Stomach (tissue), 4 donors: ENCODE measurements at regions not wholly inside any gene's neighbourhood (a gene's known extent, or its start where the extent isn't known, plus 50 kb on each side); places are given as distances from the start of the nearest gene placed in this dataset.

Experiments used
- CTCF ChIP-seq, 7 experiments: fragments of 450-650 bp in 4 of 7; fragments of 200-600 bp in 3 of 7; sonication (generic) in 3 of 7; IDR thresholded peaks; one replicate each; pipeline ENCODE4 v1.5.1; 2016 to 2019; ENCODE audit warnings: antibody characterized with exemption in 7 of 7, control low read depth in 2 of 7, mild to moderate bottlenecking in 1 of 7
- EP300 ChIP-seq: sonication (generic); formaldehyde crosslinking; IDR thresholded peaks from one replicate; pipeline ENCODE4 v1.6.1; 2017; ENCODE audit warnings: antibody characterized with exemption
- POLR2A ChIP-seq, 4 donors: fragments of 450-650 bp; IDR thresholded peaks; one replicate each; pipeline ENCODE4 v1.6.1; 2016; ENCODE audit warnings: antibody characterized with exemption in 4 of 4, control low read depth in 2 of 4, mild to moderate bottlenecking in 1 of 4, moderate library complexity in 1 of 4
- POLR2AphosphoS5 ChIP-seq, 3 donors: sonication (generic); formaldehyde crosslinking; IDR thresholded peaks; one replicate each; pipeline ENCODE4 v1.6.1; 2016; ENCODE audit warnings: antibody characterized with exemption in 3 of 3

GRCh38 chr5:93087326-93087725 is 493.7 kb downstream of the NR2F1-AS1 start:
- TF ChIP-seq CTCF (IDR thresholded peaks at IDR 0.05) (no peak), POLR2AphosphoS5 (IDR thresholded peaks at IDR 0.05) (no peak), EP300 (no peak), POLR2A (IDR thresholded peaks at IDR 0.05) (no peak)
